H1 (cell line): ENCODE measurements at regions not wholly inside any gene's neighbourhood (a gene's known extent, or its start where the extent isn't known, plus 50 kb on each side); places are given as distances from the start of the nearest gene placed in this dataset.

Source experiments
- RBBP5 ChIP-seq: IDR thresholded peaks from 2 replicates; pipeline ENCODE4 v1.7.1; 2012; ENCODE audit warnings: low read depth, mild to moderate bottlenecking, inconsistent platforms, low read length, moderate library complexity, borderline replicate concordance
- SP4 ChIP-seq: IDR thresholded peaks from 2 replicates; pipeline ENCODE4 v1.6.1; 2012; ENCODE audit warnings: low read length, inconsistent platforms

GRCh38 chr1:224051086-224051406 lies 62.9 kb upstream of the FBXO28 start (continued):
- no peak for TF ChIP-seq RBBP5
- TF ChIP-seq SP4: no peak
